SK-N-SH (cell line): ENCODE measurements at regions not wholly inside any gene's neighbourhood (a gene's known extent, or its start where the extent isn't known, plus 50 kb on each side); places are given as distances from the start of the nearest gene placed in this dataset.

Experiments used
- CTCF ChIA-PET: fragments of 300-600, 350-600 bp; formaldehyde crosslinking; extraction: SDS; loops from one replicate; lab custom pipeline; 2021; lab: Yijun Ruan, JAX
- POLR2A ChIA-PET: fragments of 350-600 bp; sonication (Branson Sonifier 250); formaldehyde crosslinking; extraction: SDS; loops from one replicate; lab custom pipeline; 2020; ENCODE audit warnings: antibody characterized with exemption, inconsistent platforms; lab: Yijun Ruan, JAX
- DNase-seq: peaks from one replicate; pipeline ENCODE4 v3.0.0; 2012
- H2AFZ ChIP-seq: fragments of 200-600 bp; sonication (generic); 2 replicates; pipeline ENCODE4 v1.8.1; 2016; ENCODE audit warnings: antibody characterized with exemption, mild to moderate bottlenecking, low read depth
- H3F3A ChIP-seq: fragments of 200-600 bp; sonication (generic); replicated peaks from 2 replicates; pipeline ENCODE3; 2016; ENCODE audit warnings: antibody characterized with exemption, mild to moderate bottlenecking; ENCODE audit not compliant: insufficient read depth
- H3K27ac ChIP-seq, 2 experiments: fragments of 200-500 bp in 1 of 2; fragments of 200-600 bp in 1 of 2; sonication (Bioruptor generic) in 1 of 2; sonication (generic), shearing (Covaris generic) in 1 of 2; 2 replicates each; pipeline versions ENCODE4 v1.5.1 to v1.6.1; 2014 to 2016; ENCODE audit warnings: low read depth in 2 of 2, inconsistent platforms in 1 of 2, low read length in 1 of 2, mild to moderate bottlenecking in 1 of 2, mixed read lengths in 1 of 2
- H3K27me3 ChIP-seq: fragments of 200-600 bp; sonication (generic), shearing (Covaris generic); 2 replicates; pipeline ENCODE4 v1.6.1; 2016; ENCODE audit warnings: mixed run types; ENCODE audit not compliant: insufficient read depth
- H3K36me3 ChIP-seq, 2 experiments: fragments of 200-500 bp in 1 of 2; fragments of 200-600 bp in 1 of 2; sonication (Bioruptor generic) in 1 of 2; sonication (generic) in 1 of 2; replicated peaks in 1 of 2; 2 replicates each; pipeline versions ENCODE3 to v1.5.1; 2014 to 2016; ENCODE audit warnings: low read length in 1 of 2, mild to moderate bottlenecking in 1 of 2; ENCODE audit not compliant: insufficient read depth in 2 of 2, control insufficient read depth in 1 of 2
- H3K4me1 ChIP-seq, 2 experiments: fragments of 200-500 bp in 1 of 2; fragments of 200-600 bp in 1 of 2; sonication (Bioruptor generic) in 1 of 2; sonication (generic), shearing (Covaris generic) in 1 of 2; 2 replicates each; pipeline versions ENCODE4 v1.5.1 to v1.6.1; 2014 to 2016; ENCODE audit warnings: low read depth in 1 of 2, low read length in 1 of 2, mixed run types in 1 of 2; ENCODE audit not compliant: insufficient read depth in 2 of 2, control insufficient read depth in 1 of 2
- H3K4me2 ChIP-seq: fragments of 200-600 bp; sonication (generic), shearing (Covaris generic); 2 replicates; pipeline ENCODE4 v1.6.1; 2017; ENCODE audit warnings: mixed run types
- H3K4me3 ChIP-seq, 2 experiments: fragments of 200-500 bp in 1 of 2; fragments of 200-600 bp in 1 of 2; sonication (Bioruptor generic) in 1 of 2; sonication (generic), shearing (Covaris generic) in 1 of 2; 2 replicates each; pipeline versions ENCODE4 v1.5.1 to v1.8.1; 2014 to 2016; ENCODE audit warnings: low read depth in 2 of 2, inconsistent platforms in 1 of 2, low read length in 1 of 2, mild to moderate bottlenecking in 1 of 2, mixed read lengths in 1 of 2, moderate library complexity in 1 of 2
- H3K79me2 ChIP-seq: fragments of 200-600 bp; sonication (generic); 2 replicates; pipeline ENCODE4 v1.8.1; 2017; ENCODE audit warnings: mild to moderate bottlenecking; ENCODE audit not compliant: insufficient read depth
- H3K9ac ChIP-seq: fragments of 200-600 bp; sonication (generic); 2 replicates; pipeline ENCODE4 v1.6.1; 2017; ENCODE audit warnings: mixed run types
- H3K9me2 ChIP-seq: fragments of 200-600 bp; sonication (generic); 2 replicates; pipeline ENCODE4 v1.6.1; 2017; ENCODE audit warnings: mixed run types
- H3K9me3 ChIP-seq: fragments of 200-600 bp; sonication (generic); 2 replicates; pipeline ENCODE4 v1.6.1; 2017; ENCODE audit warnings: mixed run types, mild to moderate bottlenecking, moderate library complexity
- H4K20me1 ChIP-seq: fragments of 200-600 bp; sonication (generic); 2 replicates; pipeline ENCODE4 v1.6.1; 2017; ENCODE audit warnings: mild to moderate bottlenecking, mixed run types; ENCODE audit not compliant: insufficient read depth
- CHD2 ChIP-seq: fragments of 150-350 bp; IDR thresholded peaks from 2 replicates; pipeline ENCODE4 v1.6.1; 2018; ENCODE audit warnings: low read length; ENCODE audit not compliant: partially characterized antibody
- ELF1 ChIP-seq: IDR thresholded peaks from 2 replicates; pipeline ENCODE4 v1.4.0; 2012
- GABPA ChIP-seq: IDR thresholded peaks from 2 replicates; pipeline ENCODE4 v1.4.0; 2012; ENCODE audit warnings: low read depth, mild to moderate bottlenecking
- GATA2 ChIP-seq: sonication (generic); formaldehyde crosslinking; IDR thresholded peaks from 2 replicates; pipeline ENCODE4 v1.5.0; 2020; ENCODE audit warnings: mild to moderate bottlenecking, missing genetic modification reagents
- JUND ChIP-seq: IDR thresholded peaks from 2 replicates; pipeline ENCODE4 v1.4.0; 2012
- MEF2A ChIP-seq: IDR thresholded peaks from 2 replicates; pipeline ENCODE4 v1.4.0; 2012; ENCODE audit warnings: low read depth, borderline replicate concordance
- NFIC ChIP-seq: IDR thresholded peaks from 2 replicates; pipeline ENCODE4 v1.4.0; 2012; ENCODE audit warnings: borderline replicate concordance
- NRF1 ChIP-seq: IDR thresholded peaks from 2 replicates; pipeline ENCODE4 v1.6.1; 2012; ENCODE audit warnings: low read depth, mild to moderate bottlenecking, low read length
- RAD21 ChIP-seq: IDR thresholded peaks from 2 replicates; pipeline ENCODE4 v1.6.1; 2012; ENCODE audit warnings: mild to moderate bottlenecking, low read length
- RCOR1 ChIP-seq: fragments of 150-350 bp; IDR thresholded peaks from 2 replicates; pipeline ENCODE4 v1.6.1; 2017; ENCODE audit warnings: antibody characterized with exemption, low read length
- WGBS: methylation state at CpG from one replicate; pipeline ENCODE4 v1.1.6; 2017; ENCODE audit warnings: low lambda C conversion rate; 5-methylcytosine and 5-hydroxymethylcytosine counted together
- TF ChIP-seq, protein P1 (sequence below): IDR thresholded peaks from 2 replicates; pipeline ENCODE4 v1.6.1; 2012; ENCODE audit warnings: mild to moderate bottlenecking, low read depth, low read length, moderate library complexity
- TF ChIP-seq, protein P2 (sequence below): IDR thresholded peaks from 2 replicates; pipeline ENCODE4 v1.4.0; 2012; ENCODE audit warnings: low read depth
- TF ChIP-seq, protein P3 (sequence below): fragments of 150-350 bp; IDR thresholded peaks from 2 replicates; pipeline ENCODE4 v1.6.1; 2017; ENCODE audit warnings: antibody characterized with exemption, low read length, low read depth, borderline replicate concordance
- TF ChIP-seq, protein P4 (sequence below): IDR thresholded peaks from 2 replicates; pipeline ENCODE4 v1.4.0; 2012; ENCODE audit warnings: low read depth, borderline replicate concordance

DNA sequence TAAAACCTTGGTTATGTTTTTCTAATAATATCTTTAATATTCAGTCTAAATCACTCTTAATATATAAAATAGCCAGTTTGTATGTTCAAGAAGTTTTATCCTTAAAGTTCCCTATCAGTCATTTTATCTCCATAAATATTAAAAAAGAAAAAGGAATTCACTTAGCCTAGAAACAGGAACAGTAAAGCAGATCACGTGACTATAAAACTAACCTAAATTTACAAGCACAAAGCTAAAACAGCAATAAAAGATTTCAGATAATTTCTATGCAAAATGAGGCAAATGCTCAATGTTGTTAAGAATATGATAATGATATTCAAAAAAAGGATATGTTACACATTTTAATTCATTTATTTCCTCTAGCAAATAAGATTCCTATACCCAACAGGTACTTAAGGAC lies 57.1 kb upstream of the TNIP3 start:
- H3K36me3 ChIP-seq: no peaks in the 10 kb centered on the region
- H3K27ac ChIP-seq: no peak overlapping the region
- ChIA-PET CTCF (interaction anchor here (1.1 to 2.8 kb wide), 3 partner anchors 28 to 150 kb away, joined by 3 to 12 read pairs (median 3); no protein-coding TSS in a partner anchor), POLR2A (no interaction called here)
- H3K4me2 ChIP-seq: no peak overlapping the region
- WGBS: 4% methylated on average over 1 of the region's 1 CpG
- peaks cover 3% of the 10 kb centered on the region for H3F3A ChIP-seq
- no peak for DNase-seq
- no peak overlapping the region for H2AFZ ChIP-seq
- no peaks in the 10 kb centered on the region for H3K9me2 ChIP-seq
- TF ChIP-seq, protein P1, sequence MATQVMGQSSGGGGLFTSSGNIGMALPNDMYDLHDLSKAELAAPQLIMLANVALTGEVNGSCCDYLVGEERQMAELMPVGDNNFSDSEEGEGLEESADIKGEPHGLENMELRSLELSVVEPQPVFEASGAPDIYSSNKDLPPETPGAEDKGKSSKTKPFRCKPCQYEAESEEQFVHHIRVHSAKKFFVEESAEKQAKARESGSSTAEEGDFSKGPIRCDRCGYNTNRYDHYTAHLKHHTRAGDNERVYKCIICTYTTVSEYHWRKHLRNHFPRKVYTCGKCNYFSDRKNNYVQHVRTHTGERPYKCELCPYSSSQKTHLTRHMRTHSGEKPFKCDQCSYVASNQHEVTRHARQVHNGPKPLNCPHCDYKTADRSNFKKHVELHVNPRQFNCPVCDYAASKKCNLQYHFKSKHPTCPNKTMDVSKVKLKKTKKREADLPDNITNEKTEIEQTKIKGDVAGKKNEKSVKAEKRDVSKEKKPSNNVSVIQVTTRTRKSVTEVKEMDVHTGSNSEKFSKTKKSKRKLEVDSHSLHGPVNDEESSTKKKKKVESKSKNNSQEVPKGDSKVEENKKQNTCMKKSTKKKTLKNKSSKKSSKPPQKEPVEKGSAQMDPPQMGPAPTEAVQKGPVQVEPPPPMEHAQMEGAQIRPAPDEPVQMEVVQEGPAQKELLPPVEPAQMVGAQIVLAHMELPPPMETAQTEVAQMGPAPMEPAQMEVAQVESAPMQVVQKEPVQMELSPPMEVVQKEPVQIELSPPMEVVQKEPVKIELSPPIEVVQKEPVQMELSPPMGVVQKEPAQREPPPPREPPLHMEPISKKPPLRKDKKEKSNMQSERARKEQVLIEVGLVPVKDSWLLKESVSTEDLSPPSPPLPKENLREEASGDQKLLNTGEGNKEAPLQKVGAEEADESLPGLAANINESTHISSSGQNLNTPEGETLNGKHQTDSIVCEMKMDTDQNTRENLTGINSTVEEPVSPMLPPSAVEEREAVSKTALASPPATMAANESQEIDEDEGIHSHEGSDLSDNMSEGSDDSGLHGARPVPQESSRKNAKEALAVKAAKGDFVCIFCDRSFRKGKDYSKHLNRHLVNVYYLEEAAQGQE: no peak
- TF ChIP-seq, protein P2, sequence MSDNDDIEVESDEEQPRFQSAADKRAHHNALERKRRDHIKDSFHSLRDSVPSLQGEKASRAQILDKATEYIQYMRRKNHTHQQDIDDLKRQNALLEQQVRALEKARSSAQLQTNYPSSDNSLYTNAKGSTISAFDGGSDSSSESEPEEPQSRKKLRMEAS: no peak
- no peak for TF ChIP-seq MEF2A
- TF ChIP-seq CHD2: no peak
- no peak for TF ChIP-seq RCOR1
- H3K9ac ChIP-seq: no peak overlapping the region
- H3K79me2 ChIP-seq: no peaks in the 10 kb centered on the region
- H3K4me3 ChIP-seq: no peak overlapping the region
- H3K9me3 ChIP-seq: no peaks in the 10 kb centered on the region
- peaks cover 11% of the 10 kb centered on the region for H3K27me3 ChIP-seq
- H3K4me1 ChIP-seq: no peaks in the 10 kb centered on the region
- no peaks in the 10 kb centered on the region for H4K20me1 ChIP-seq

DNA sequence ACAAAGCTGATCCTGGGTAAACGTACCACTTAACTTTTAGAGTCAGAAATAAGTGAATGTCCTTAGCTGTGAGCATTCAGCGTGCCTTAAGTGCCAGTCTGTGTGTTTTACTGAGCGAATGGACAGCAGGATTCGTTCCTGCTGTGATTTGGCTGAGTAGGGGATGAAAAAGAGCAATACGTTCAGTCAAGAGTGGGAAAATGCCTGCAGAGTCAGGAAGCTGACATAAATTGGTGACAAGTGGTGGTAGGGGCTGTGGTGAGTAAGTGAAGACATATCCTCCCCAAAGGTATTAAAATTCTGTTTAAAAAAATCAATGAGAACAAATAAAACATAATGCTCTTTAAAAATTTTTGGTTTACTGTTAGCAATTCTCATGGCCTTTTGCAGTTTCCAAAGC lies 56.6 kb upstream of the TNIP3 start:
- no peaks in the 10 kb centered on the region for H3K9me2 ChIP-seq
- peaks cover 3% of the 10 kb centered on the region for H3F3A ChIP-seq
- H4K20me1 ChIP-seq: no peaks in the 10 kb centered on the region
- no peaks in the 10 kb centered on the region for H3K9me3 ChIP-seq
- H2AFZ ChIP-seq: no peak overlapping the region
- ChIA-PET POLR2A (no interaction called here), CTCF (interaction anchor here (1.1 to 2.8 kb wide), 2 partner anchors 29 to 150 kb away, joined by 3 to 12 read pairs; no protein-coding TSS in a partner anchor)
- TF ChIP-seq GABPA: no peak
- no peak for TF ChIP-seq MEF2A
- TF ChIP-seq, protein P1: no peak
- no peak for TF ChIP-seq RAD21
- TF ChIP-seq, protein P3, sequence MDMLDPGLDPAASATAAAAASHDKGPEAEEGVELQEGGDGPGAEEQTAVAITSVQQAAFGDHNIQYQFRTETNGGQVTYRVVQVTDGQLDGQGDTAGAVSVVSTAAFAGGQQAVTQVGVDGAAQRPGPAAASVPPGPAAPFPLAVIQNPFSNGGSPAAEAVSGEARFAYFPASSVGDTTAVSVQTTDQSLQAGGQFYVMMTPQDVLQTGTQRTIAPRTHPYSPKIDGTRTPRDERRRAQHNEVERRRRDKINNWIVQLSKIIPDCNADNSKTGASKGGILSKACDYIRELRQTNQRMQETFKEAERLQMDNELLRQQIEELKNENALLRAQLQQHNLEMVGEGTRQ: no peak
- TF ChIP-seq NFIC: no peak
- no peak for TF ChIP-seq GATA2
- no peak for TF ChIP-seq JUND
- TF ChIP-seq, protein P4, sequence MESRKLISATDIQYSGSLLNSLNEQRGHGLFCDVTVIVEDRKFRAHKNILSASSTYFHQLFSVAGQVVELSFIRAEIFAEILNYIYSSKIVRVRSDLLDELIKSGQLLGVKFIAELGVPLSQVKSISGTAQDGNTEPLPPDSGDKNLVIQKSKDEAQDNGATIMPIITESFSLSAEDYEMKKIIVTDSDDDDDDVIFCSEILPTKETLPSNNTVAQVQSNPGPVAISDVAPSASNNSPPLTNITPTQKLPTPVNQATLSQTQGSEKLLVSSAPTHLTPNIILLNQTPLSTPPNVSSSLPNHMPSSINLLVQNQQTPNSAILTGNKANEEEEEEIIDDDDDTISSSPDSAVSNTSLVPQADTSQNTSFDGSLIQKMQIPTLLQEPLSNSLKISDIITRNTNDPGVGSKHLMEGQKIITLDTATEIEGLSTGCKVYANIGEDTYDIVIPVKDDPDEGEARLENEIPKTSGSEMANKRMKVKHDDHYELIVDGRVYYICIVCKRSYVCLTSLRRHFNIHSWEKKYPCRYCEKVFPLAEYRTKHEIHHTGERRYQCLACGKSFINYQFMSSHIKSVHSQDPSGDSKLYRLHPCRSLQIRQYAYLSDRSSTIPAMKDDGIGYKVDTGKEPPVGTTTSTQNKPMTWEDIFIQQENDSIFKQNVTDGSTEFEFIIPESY: no peak
- TF ChIP-seq NRF1: no peak
- no peak for TF ChIP-seq ELF1
- no peak overlapping the region for H3K9ac ChIP-seq
- H3K36me3 ChIP-seq: no peaks in the 10 kb centered on the region
- H3K4me1 ChIP-seq: no peaks in the 10 kb centered on the region
- H3K4me3 ChIP-seq: no peak overlapping the region
- H3K27ac ChIP-seq: no peak overlapping the region
- DNase-seq: no peak
- peaks cover 11% of the 10 kb centered on the region for H3K27me3 ChIP-seq
- 2% methylated on average over 5 of the region's 5 CpGs for WGBS
- H3K4me2 ChIP-seq: no peak overlapping the region
- no peaks in the 10 kb centered on the region for H3K79me2 ChIP-seq
